A172 (cell line): ENCODE measurements at regions not wholly inside any gene's neighbourhood (a gene's known extent, or its start where the extent isn't known, plus 50 kb on each side); places are given as distances from the start of the nearest gene placed in this dataset.

ENCODE experiments used
- DNase-seq: peaks from one replicate; pipeline ENCODE4 v3.0.0-alpha.2; 2015; ENCODE audit warnings: low spot score

GRCh38 chr13:73220966-73221720 is 162.3 kb downstream of the KLF5 start:
- DNase-seq = peak; percentile 6

GRCh38 chr13:73218181-73218580 is 159.4 kb downstream of the KLF5 start:
- DNase-seq = no peak

GRCh38 chr13:73216381-73216831 is 157.6 kb downstream of the KLF5 start:
- no peak for DNase-seq

- peak; percentile 28 for DNase-seq
These were observed 157.0 kb downstream of the KLF5 start for GRCh38 chr13:73215823-73216222.

- DNase-seq = no peak
These were observed 153.7 kb downstream of the KLF5 start for GRCh38 chr13:73212482-73212881.

- no peak for DNase-seq
These were observed 151.5 kb downstream of the KLF5 start for GRCh38 chr13:73210218-73210883.

GRCh38 chr13:73204952-73205351 is 146.1 kb downstream of the KLF5 start:
- no peak for DNase-seq

GRCh38 chr13:73201626-73202025 is 142.8 kb downstream of the KLF5 start:
- no peak for DNase-seq

GRCh38 chr13:73198991-73199411 is 140.2 kb downstream of the KLF5 start:
- DNase-seq = no peak

- no peak for DNase-seq
These were observed 136.3 kb downstream of the KLF5 start for GRCh38 chr13:73195091-73195490.

- no peak for DNase-seq
These were observed 135.5 kb downstream of the KLF5 start for GRCh38 chr13:73194310-73194709.

GRCh38 chr13:73193554-73193953 is 134.7 kb downstream of the KLF5 start:
- no peak for DNase-seq

- no peak for DNase-seq
These were observed 131.7 kb downstream of the KLF5 start for GRCh38 chr13:73190477-73190876.

GRCh38 chr13:73189776-73190175 is 131.0 kb downstream of the KLF5 start:
- DNase-seq = no peak

GRCh38 chr13:73189362-73189761 is 130.6 kb downstream of the KLF5 start:
- DNase-seq = no peak

- no peak for DNase-seq
These were observed 128.3 kb downstream of the KLF5 start for GRCh38 chr13:73187106-73187505.

GRCh38 chr13:73179650-73180274 is 121.0 kb downstream of the KLF5 start:
- no peak for DNase-seq

- DNase-seq = no peak
These were observed 119.2 kb downstream of the KLF5 start for GRCh38 chr13:73177916-73178565.

- DNase-seq = no peak
These were observed 118.2 kb downstream of the KLF5 start for GRCh38 chr13:73177017-73177416.

GRCh38 chr13:73174521-73175010 is 115.8 kb downstream of the KLF5 start:
- no peak for DNase-seq

- DNase-seq = no peak
These were observed 114.5 kb downstream of the KLF5 start for GRCh38 chr13:73173279-73173811.

GRCh38 chr13:73171926-73172325 is 113.1 kb downstream of the KLF5 start:
- DNase-seq = no peak
